GM23338 (cell line): ENCODE measurements at regions not wholly inside any gene's neighbourhood (a gene's known extent, or its start where the extent isn't known, plus 50 kb on each side); places are given as distances from the start of the nearest gene placed in this dataset.

Experiments
- ATAC-seq: fragments of 200-7000 bp; cut with Tn5 transposase; 3 replicates; pipeline ENCODE4 v1.9.1; 2020
- DNase-seq: peaks from one replicate; pipeline ENCODE4 v3.0.0-alpha.2; 2015; ENCODE audit warnings: low spot score
- H2AFZ ChIP-seq: fragments of 200-600 bp; sonication (generic); 2 replicates; pipeline ENCODE4 v1.8.0; 2016; ENCODE audit warnings: antibody characterized with exemption, mild to moderate bottlenecking, moderate library complexity
- H3F3A ChIP-seq: fragments of 200-600 bp; sonication (generic); replicated peaks from 2 replicates; pipeline ENCODE4 v1.8.0; 2017; ENCODE audit warnings: antibody characterized with exemption, mixed run types, low read depth
- H3K27ac ChIP-seq: fragments of 200-600 bp; sonication (generic); 2 replicates; pipeline ENCODE4 v1.6.1; 2016; ENCODE audit warnings: low read depth
- H3K27me3 ChIP-seq: fragments of 200-600 bp; sonication (generic); 2 replicates; pipeline ENCODE4 v1.8.0; 2016; ENCODE audit warnings: mild to moderate bottlenecking, mixed run types, moderate library complexity; ENCODE audit not compliant: insufficient read depth
- H3K36me3 ChIP-seq: fragments of 200-600 bp; sonication (generic); 2 replicates; pipeline ENCODE4 v1.8.0; 2016; ENCODE audit warnings: mild to moderate bottlenecking; ENCODE audit not compliant: insufficient read depth
- H3K4me1 ChIP-seq: fragments of 200-600 bp; sonication (generic); 2 replicates; pipeline ENCODE4 v1.8.0; 2016; ENCODE audit warnings: mild to moderate bottlenecking, moderate library complexity; ENCODE audit not compliant: insufficient read depth
- H3K4me2 ChIP-seq: fragments of 200-600 bp; sonication (generic); 2 replicates; pipeline ENCODE4 v1.7.1; 2017; ENCODE audit warnings: mixed run types
- H3K4me3 ChIP-seq: fragments of 200-600 bp; sonication (generic); 2 replicates; pipeline ENCODE4 v1.6.1; 2016; ENCODE audit warnings: mixed run types
- H3K79me2 ChIP-seq: fragments of 200-600 bp; sonication (generic); replicated peaks from 2 replicates; pipeline ENCODE4 v1.8.0; 2017; ENCODE audit warnings: mild to moderate bottlenecking; ENCODE audit not compliant: insufficient read depth
- H3K9me2 ChIP-seq: fragments of 200-600 bp; sonication (generic); 2 replicates; pipeline ENCODE4 v1.8.0; 2017; ENCODE audit not compliant: insufficient read depth
- H4K20me1 ChIP-seq: fragments of 200-600 bp; sonication (generic); replicated peaks from 2 replicates; pipeline ENCODE4 v1.8.0; 2017; ENCODE audit warnings: mild to moderate bottlenecking; ENCODE audit not compliant: insufficient read depth
- H3K27ac Mint-ChIP-seq: 2 replicates; pipeline ENCODE4 v1.8.0; 2020; ENCODE audit warnings: inconsistent platforms, mild to moderate bottlenecking, moderate library complexity, mixed read lengths
- H3K27me3 Mint-ChIP-seq: 3 replicates; pipeline ENCODE4 v1.8.0; 2022; ENCODE audit warnings: low read depth, mild to moderate bottlenecking, moderate library complexity, mixed read lengths, inconsistent platforms; ENCODE audit not compliant: insufficient read depth, poor library complexity
- H3K36me3 Mint-ChIP-seq: 3 replicates; pipeline ENCODE4 v1.8.0; 2021; ENCODE audit warnings: low read depth, mild to moderate bottlenecking, inconsistent platforms, moderate library complexity, mixed read lengths
- H3K4me1 Mint-ChIP-seq: 3 replicates; pipeline ENCODE4 v1.8.0; 2020; ENCODE audit warnings: mild to moderate bottlenecking, inconsistent platforms, mixed read lengths
- H3K4me3 Mint-ChIP-seq: 3 replicates; pipeline ENCODE4 v1.8.0; 2021; ENCODE audit warnings: moderate library complexity, mild to moderate bottlenecking, inconsistent platforms, mixed read lengths
- H3K9me3 Mint-ChIP-seq: 3 replicates; pipeline ENCODE4 v1.8.0; 2020; ENCODE audit warnings: moderate library complexity, mild to moderate bottlenecking, inconsistent platforms, mixed read lengths
- CREB1 ChIP-seq: fragments of 250-450 bp; sonication (Bioruptor Pico); IDR thresholded peaks from 2 replicates; pipeline ENCODE4 v1.5.0; 2020; ENCODE audit warnings: low read depth, mild to moderate bottlenecking, moderate library complexity
- CTCF ChIP-seq, 2 experiments: fragments of 200-600 bp in 1 of 2; sonication (generic) in 1 of 2; conservative IDR thresholded peaks; 2 replicates each; pipeline versions ENCODE4 v1.5.1 to v1.6.1; 2016 to 2017; ENCODE audit warnings: antibody characterized with exemption in 2 of 2, low read depth in 2 of 2, mild to moderate bottlenecking in 2 of 2, moderate library complexity in 1 of 2
- EZH2 ChIP-seq: fragments of 200-600 bp; sonication (generic); IDR thresholded peaks from one replicate; pipeline ENCODE4 v1.8.0; 2017; ENCODE audit warnings: antibody characterized with exemption, mild to moderate bottlenecking, low read depth; ENCODE audit not compliant: unreplicated experiment
- EZH2phosphoT487 ChIP-seq: fragments of 200-600 bp; sonication (generic); IDR thresholded peaks from one replicate; pipeline ENCODE4 v1.8.1; 2018; ENCODE audit warnings: antibody characterized with exemption; ENCODE audit not compliant: unreplicated experiment
- JUNB ChIP-seq: IDR thresholded peaks from one replicate; pipeline ENCODE4 v1.6.1; 2016; ENCODE audit warnings: antibody characterized with exemption; ENCODE audit not compliant: unreplicated experiment
- NANOG ChIP-seq: IDR thresholded peaks from 2 replicates; pipeline ENCODE4 v1.6.1; 2016; ENCODE audit warnings: antibody characterized with exemption, borderline replicate concordance
- POLR2AphosphoS5 ChIP-seq: IDR thresholded peaks from 2 replicates; pipeline ENCODE4 v1.6.1; 2016; ENCODE audit warnings: antibody characterized with exemption, low read depth
- REST ChIP-seq: IDR thresholded peaks from one replicate; pipeline ENCODE4 v1.6.1; 2018; ENCODE audit warnings: antibody characterized with exemption; ENCODE audit not compliant: unreplicated experiment
- STAT1 ChIP-seq: IDR thresholded peaks from one replicate; pipeline ENCODE4 v1.6.1; 2016; ENCODE audit warnings: antibody characterized with exemption; ENCODE audit not compliant: unreplicated experiment
- ZNF114 ChIP-seq: fragments of 250-450 bp; sonication (Bioruptor Pico); IDR thresholded peaks from 2 replicates; pipeline ENCODE4 v1.5.0; 2020; ENCODE audit warnings: mild to moderate bottlenecking, moderate library complexity
- ZNF331 ChIP-seq: fragments of 250-450 bp; sonication (Bioruptor Pico); IDR thresholded peaks from 2 replicates; pipeline ENCODE4 v1.5.0; 2020; ENCODE audit warnings: low read depth, mild to moderate bottlenecking, moderate library complexity
- ZNF462 ChIP-seq: fragments of 250-450 bp; sonication (Bioruptor Pico); IDR thresholded peaks from 2 replicates; pipeline ENCODE4 v1.5.0; 2020; ENCODE audit warnings: mild to moderate bottlenecking, moderate library complexity
- TF ChIP-seq, protein P1 (sequence below): IDR thresholded peaks from 2 replicates; pipeline ENCODE4 v1.6.1; 2016; ENCODE audit warnings: antibody characterized with exemption

GRCh38 chr9:129253803-129254381, 75.8 kb upstream of the IER5L start:
- Histone ChIP-seq H4K20me1 (no peaks in the 10 kb centered on the region), H3F3A (no peaks in the 10 kb centered on the region), H3K4me3 (no peak overlapping the region), H3K4me1 (peaks cover 6% of the 10 kb centered on the region; the same call in 1 of the 2 replicates), H3K27ac (no peak overlapping the region), H3K9me2 (no peaks in the 10 kb centered on the region), H3K27me3 (peaks cover 16% of the 10 kb centered on the region), H3K4me2 (no peak overlapping the region), H3K79me2 (no peaks in the 10 kb centered on the region), H2AFZ (peak overlapping the region; percentile 69), H3K36me3 (no peaks in the 10 kb centered on the region)
- no peaks in the 10 kb centered on the region; the same call in 2 of the 3 replicates for H3K9me3 Mint-ChIP-seq
- no peaks in the 10 kb centered on the region for H3K36me3 Mint-ChIP-seq
- ATAC-seq (peak; percentile 19), DNase-seq (peak; percentile 59)
- no peak overlapping the region for H3K27ac Mint-ChIP-seq
- H3K27me3 Mint-ChIP-seq: peaks cover 9% of the 10 kb centered on the region
- TF ChIP-seq EZH2 (no peak), JUNB (no peak), ZNF114 (CRISPR knock-in tag) (no peak), REST (no peak), STAT1 (no peak), CREB1 (CRISPR knock-in tag) (no peak), POLR2AphosphoS5 (no peak), NANOG (no peak), ZNF331 (CRISPR knock-in tag) (no peak), CTCF (conservative IDR thresholded peaks at IDR 0.05; ENCODE audit: low read depth in 2 of 2) (no peak), EZH2phosphoT487 (no peak), ZNF462 (CRISPR knock-in tag) (no peak)
- TF ChIP-seq, protein P1, sequence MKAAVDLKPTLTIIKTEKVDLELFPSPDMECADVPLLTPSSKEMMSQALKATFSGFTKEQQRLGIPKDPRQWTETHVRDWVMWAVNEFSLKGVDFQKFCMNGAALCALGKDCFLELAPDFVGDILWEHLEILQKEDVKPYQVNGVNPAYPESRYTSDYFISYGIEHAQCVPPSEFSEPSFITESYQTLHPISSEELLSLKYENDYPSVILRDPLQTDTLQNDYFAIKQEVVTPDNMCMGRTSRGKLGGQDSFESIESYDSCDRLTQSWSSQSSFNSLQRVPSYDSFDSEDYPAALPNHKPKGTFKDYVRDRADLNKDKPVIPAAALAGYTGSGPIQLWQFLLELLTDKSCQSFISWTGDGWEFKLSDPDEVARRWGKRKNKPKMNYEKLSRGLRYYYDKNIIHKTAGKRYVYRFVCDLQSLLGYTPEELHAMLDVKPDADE: no peak
- peaks cover 16% of the 10 kb centered on the region for H3K4me1 Mint-ChIP-seq
- H3K4me3 Mint-ChIP-seq: no peak overlapping the region
